OCI-LY7 (cell line): ENCODE measurements at regions not wholly inside any gene's neighbourhood (a gene's known extent, or its start where the extent isn't known, plus 50 kb on each side); places are given as distances from the start of the nearest gene placed in this dataset.

Experiments used
- BruUV-seq: library from RNA; stranded (reverse); fragments of 400-500 nt; replicated peaks from 2 replicates; lab custom pipeline; 2021; lab: Mats Ljungman, UMichigan
- CTCF ChIA-PET: fragments of 300-600 bp; sonication (Branson Sonifier 250); formaldehyde crosslinking; loops from one replicate; lab custom pipeline; 2022; ENCODE audit warnings: antibody characterized with exemption; ENCODE audit not compliant: unreplicated experiment; lab: Charles Lee
- POLR2A ChIA-PET: fragments of 300-600 bp; sonication (Branson Sonifier 250); formaldehyde crosslinking; loops from one replicate; lab custom pipeline; 2022; ENCODE audit warnings: antibody characterized with exemption; lab: Charles Lee
- DNase-seq: peaks from one replicate; pipeline ENCODE4 v3.0.0-alpha.2; 2015; ENCODE audit warnings: low spot score
- H2AFZ ChIP-seq: fragments of 200-600 bp; sonication (generic), shearing (Covaris generic); 2 replicates; pipeline ENCODE4 v1.6.1; 2014; ENCODE audit warnings: mild to moderate bottlenecking, antibody characterized with exemption, low read length, moderate library complexity
- H3K27ac ChIP-seq: fragments of 200-600 bp; sonication (generic); 2 replicates; pipeline ENCODE4 v1.5.1; 2014; ENCODE audit warnings: mixed run types, low read depth, mild to moderate bottlenecking, moderate library complexity, low read length, inconsistent platforms; ENCODE audit not compliant: poor library complexity, severe bottlenecking
- H3K36me3 ChIP-seq: fragments of 200-600 bp; sonication (generic); 2 replicates; pipeline ENCODE4 v1.6.1; 2014; ENCODE audit warnings: mild to moderate bottlenecking, antibody characterized with exemption, low read length, moderate library complexity, mixed read lengths; ENCODE audit not compliant: insufficient read depth
- H3K4me1 ChIP-seq: fragments of 200-600 bp; sonication (generic); 2 replicates; pipeline ENCODE4 v1.5.1; 2014; ENCODE audit warnings: mild to moderate bottlenecking, low read length; ENCODE audit not compliant: insufficient read depth, poor library complexity, severe bottlenecking
- H3K4me2 ChIP-seq: fragments of 200-600 bp; sonication (generic); 2 replicates; pipeline ENCODE4 v1.6.1; 2014; ENCODE audit warnings: mild to moderate bottlenecking, low read length
- H3K4me3 ChIP-seq: fragments of 200-600 bp; sonication (generic); 2 replicates; pipeline ENCODE4 v1.5.1; 2014; ENCODE audit warnings: mild to moderate bottlenecking, low read depth, low read length; ENCODE audit not compliant: poor library complexity, severe bottlenecking
- H3K79me2 ChIP-seq: fragments of 200-600 bp; sonication (generic); 2 replicates; pipeline ENCODE4 v1.6.1; 2016; ENCODE audit warnings: low read depth, mild to moderate bottlenecking, low read length, moderate library complexity, mixed read lengths; ENCODE audit not compliant: insufficient read depth
- H3K9me2 ChIP-seq: fragments of 200-600 bp; sonication (generic); 2 replicates; pipeline ENCODE4 v1.6.1; 2016; ENCODE audit warnings: mild to moderate bottlenecking, low read length, mixed read lengths; ENCODE audit not compliant: insufficient read depth
- H3K9me3 ChIP-seq: fragments of 200-600 bp; sonication (generic); 2 replicates; pipeline ENCODE4 v1.6.1; 2014; ENCODE audit warnings: mild to moderate bottlenecking, mixed run types, low read length, mixed read lengths
- H4K20me1 ChIP-seq: fragments of 200-600 bp; sonication (generic); 2 replicates; pipeline ENCODE4 v1.6.1; 2014; ENCODE audit warnings: mild to moderate bottlenecking, antibody characterized with exemption, low read length, moderate library complexity, mixed read lengths; ENCODE audit not compliant: insufficient read depth
- CTCF ChIP-seq: fragments of 200-600 bp; sonication (generic); conservative IDR thresholded peaks from 2 replicates; pipeline ENCODE4 v1.5.1; 2014; ENCODE audit warnings: mild to moderate bottlenecking, antibody characterized with exemption, low read length, moderate library complexity, mixed read lengths
- EZH2phosphoT487 ChIP-seq: fragments of 200-600 bp; sonication (generic); IDR thresholded peaks from 2 replicates; pipeline ENCODE4 v1.6.1; 2018; ENCODE audit warnings: low read depth, borderline replicate concordance, mild to moderate bottlenecking, mixed run types, antibody characterized with exemption, low read length, moderate library complexity, mixed read lengths
- intact Hi-C: fragments of 100-400 bp; cut with micrococcal nuclease; formaldehyde crosslinking; loops from one replicate; pipeline ENCODE4 v1.10.0; 2022; ENCODE audit not compliant: unreplicated experiment

- ChIA-PET CTCF (interaction anchor here (1.1 kb wide), 1 partner anchor 9 kb away, joined by 3 read pairs; no protein-coding TSS in a partner anchor), POLR2A (interaction anchor here (0.6 kb wide), 1 partner anchor 1541 kb away, joined by 5 read pairs; no protein-coding TSS in a partner anchor)
- Histone ChIP-seq H3K79me2 (no peaks in the 10 kb centered on the region), H3K4me1 (no peaks in the 10 kb centered on the region), H3K4me2 (no peak overlapping the region), H3K4me3 (no peak overlapping the region), H3K36me3 (no peaks in the 10 kb centered on the region), H3K9me3 (no peaks in the 10 kb centered on the region), H2AFZ (no peak overlapping the region), H4K20me1 (no peaks in the 10 kb centered on the region), H3K27ac (no peak overlapping the region), H3K9me2 (no peaks in the 10 kb centered on the region)
- intact Hi-C loops, result no loop called here
- no peak for TF ChIP-seq CTCF
- no peak for DNase-seq
- BruUV-seq, result no TSS peak
Observed at GRCh38 chr12:114949058-114949820, 265.3 kb upstream of the TBX3 start.

DNA sequence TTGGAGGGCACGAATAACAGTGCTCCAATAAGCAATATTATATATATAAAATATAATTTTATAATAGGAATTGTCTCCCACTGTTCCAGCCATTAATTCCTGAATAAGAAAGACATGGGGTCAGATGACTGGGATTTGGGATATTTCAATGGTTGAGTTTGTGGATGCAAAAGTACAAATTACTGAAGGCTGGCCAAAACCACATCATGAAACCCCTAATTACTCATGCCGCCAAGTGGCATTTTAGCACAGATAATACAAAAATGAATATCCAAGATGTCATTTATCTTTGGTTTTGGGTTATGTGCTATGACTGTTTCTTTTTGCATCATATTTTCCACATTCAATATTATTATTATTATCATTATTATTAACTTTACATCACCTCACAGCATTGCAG is 261.4 kb upstream of the TBX3 start:
- H3K4me3 ChIP-seq, result no peak overlapping the region
- no peak for DNase-seq
- H3K9me2 ChIP-seq, result no peaks in the 10 kb centered on the region
- intact Hi-C loops, result no loop called here
- no peak overlapping the region for H3K4me2 ChIP-seq
- CTCF ChIA-PET, result no interaction called here
- no peaks in the 10 kb centered on the region for H3K9me3 ChIP-seq
- no peaks in the 10 kb centered on the region for H3K79me2 ChIP-seq
- no peaks in the 10 kb centered on the region for H4K20me1 ChIP-seq
- TF ChIP-seq EZH2phosphoT487, result no peak
- no peak for TF ChIP-seq CTCF
- H3K36me3 ChIP-seq, result no peaks in the 10 kb centered on the region
- H3K27ac ChIP-seq, result no peak overlapping the region
- no TSS peak for BruUV-seq
- H2AFZ ChIP-seq, result no peak overlapping the region
- POLR2A ChIA-PET, result interaction anchor here (0.8 kb wide), 1 partner anchor 12 kb away, joined by 3 read pairs; no protein-coding TSS in a partner anchor
- H3K4me1 ChIP-seq, result no peaks in the 10 kb centered on the region

DNA sequence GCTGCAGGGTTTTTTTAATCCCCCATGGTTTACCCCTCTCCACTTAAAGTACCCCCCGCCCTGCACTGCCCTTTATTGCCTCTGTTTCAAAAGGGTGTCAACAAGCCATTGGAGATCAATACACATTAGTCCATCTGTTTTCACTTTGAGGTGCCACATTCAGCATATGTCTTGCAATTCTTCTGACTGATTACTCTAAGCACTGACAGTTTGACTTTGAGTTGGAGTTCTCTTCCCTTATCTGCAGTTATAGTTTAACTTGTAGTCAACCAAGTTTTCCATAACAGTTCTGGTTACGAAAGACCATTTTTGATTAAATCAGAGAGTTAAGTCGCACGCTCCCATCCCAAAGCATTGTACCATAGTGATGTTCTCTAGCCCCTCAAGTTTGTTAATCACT is 260.8 kb upstream of the TBX3 start:
- Histone ChIP-seq H3K9me2 (no peaks in the 10 kb centered on the region), H3K27ac (no peak overlapping the region), H3K36me3 (no peaks in the 10 kb centered on the region), H4K20me1 (no peaks in the 10 kb centered on the region), H3K79me2 (no peaks in the 10 kb centered on the region), H3K4me1 (no peaks in the 10 kb centered on the region), H2AFZ (no peak overlapping the region), H3K4me3 (no peak overlapping the region), H3K4me2 (no peak overlapping the region), H3K9me3 (no peaks in the 10 kb centered on the region)
- ChIA-PET POLR2A (no interaction called here), CTCF (no interaction called here)
- no peak for DNase-seq
- intact Hi-C loops, result no loop called here
- TF ChIP-seq CTCF (no peak), EZH2phosphoT487 (no peak)
- no TSS peak for BruUV-seq
